ENCODE measurements at regions not wholly inside any gene's neighbourhood (a gene's known extent, or its start where the extent isn't known, plus 50 kb on each side); places are given as distances from the start of the nearest gene placed in this dataset.

DNA sequence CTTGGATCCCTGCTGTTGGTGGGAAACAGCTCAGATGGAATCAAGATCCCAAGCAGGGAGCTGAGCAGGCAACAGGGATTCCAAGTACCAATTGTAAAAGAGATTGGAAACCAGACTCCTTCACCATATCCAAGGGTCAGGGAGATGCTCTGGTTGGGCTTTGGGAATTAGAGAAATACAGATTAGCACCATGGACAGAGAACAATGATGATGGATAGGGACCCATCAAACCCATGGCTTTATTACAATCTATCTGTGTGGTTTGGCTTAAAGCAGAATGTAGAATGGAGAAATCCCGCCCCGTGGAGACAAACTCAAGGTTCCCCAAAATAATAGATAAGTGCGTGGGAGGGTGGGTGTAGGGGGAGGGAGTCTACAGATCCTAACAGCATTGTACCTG is 120.7 kb upstream of the CSF3R start:
- DNase-seq, result no peak

DNA sequence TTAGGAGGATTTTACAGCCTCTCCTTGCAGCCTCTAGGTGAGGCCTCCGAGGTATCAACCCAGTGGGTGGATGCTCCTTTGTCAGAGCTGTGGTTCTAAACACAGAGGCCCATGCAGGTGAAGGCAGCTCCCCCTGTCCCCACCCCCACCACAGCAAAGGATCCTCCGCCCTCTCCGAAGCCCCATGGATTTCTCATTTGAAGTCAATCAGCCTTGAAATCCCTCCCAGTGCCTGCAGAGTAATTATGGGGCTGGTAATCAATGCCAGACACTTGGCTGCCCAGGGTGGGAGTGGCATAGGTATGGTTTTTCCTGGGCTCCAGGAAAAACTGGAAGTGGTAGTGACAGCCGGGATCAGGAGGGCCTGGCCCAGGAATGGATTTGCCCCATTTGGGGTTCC is 119.5 kb upstream of the CSF3R start:
- peak; percentile 19 for DNase-seq

DNA sequence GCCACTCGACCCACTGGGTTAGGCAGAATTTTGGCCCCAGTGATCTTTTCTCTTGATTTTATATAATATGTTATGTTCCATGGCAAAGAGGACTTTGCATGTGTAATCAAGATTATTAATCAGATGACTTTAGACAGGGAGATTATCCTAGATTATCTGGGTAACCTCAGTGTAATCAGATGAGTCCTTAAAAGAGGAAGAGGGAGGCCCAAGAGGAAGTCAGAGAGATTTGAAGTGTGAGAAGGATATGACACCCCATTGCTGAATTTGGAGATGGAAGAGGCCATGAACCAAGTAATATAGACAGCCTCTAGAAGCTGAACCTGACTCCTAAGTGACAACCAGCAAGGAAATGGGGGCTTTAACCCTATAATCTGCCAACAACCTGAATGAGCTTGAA is 117.1 kb upstream of the CSF3R start:
- DNase-seq, result no peak

DNA sequence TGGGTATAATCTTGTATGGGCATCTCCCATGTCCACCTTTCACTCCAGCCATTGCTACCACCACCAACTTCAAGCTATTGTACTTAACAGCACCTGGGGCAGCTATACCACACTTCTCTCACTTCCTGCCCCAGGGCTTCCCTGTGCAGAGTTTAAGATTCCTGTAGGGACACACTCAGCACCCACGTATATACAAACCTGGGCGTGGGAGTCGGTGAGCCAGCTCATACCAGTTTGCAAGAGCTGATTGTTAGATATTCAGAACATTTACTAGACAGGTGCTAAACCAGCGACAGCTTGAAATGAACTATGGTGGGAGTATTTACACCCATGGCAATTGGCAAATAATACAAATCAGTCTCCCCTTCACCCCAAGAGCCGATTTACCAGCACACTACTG is 114.8 kb upstream of the CSF3R start:
- no peak for DNase-seq

DNA sequence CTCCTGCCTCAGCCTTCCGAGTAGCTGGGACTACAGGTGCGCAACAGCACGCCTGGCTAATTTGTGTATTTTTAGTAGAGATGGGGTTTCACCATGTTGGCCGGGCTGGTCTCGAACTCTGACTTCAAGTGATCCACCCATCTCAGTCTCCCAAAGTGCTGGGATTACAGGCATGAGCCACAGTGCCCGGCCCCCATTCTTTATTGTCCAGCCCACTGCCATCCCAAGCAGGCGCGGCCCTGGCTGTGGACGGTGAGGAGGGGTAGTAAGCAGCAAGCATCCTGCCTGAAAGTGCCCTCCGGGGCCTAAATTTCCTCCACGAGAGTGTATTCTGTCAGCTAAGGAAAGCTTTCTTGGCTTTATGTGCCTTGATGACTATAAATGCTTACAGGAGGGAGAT is 113.2 kb upstream of the CSF3R start:
- DNase-seq, result no peak

DNA sequence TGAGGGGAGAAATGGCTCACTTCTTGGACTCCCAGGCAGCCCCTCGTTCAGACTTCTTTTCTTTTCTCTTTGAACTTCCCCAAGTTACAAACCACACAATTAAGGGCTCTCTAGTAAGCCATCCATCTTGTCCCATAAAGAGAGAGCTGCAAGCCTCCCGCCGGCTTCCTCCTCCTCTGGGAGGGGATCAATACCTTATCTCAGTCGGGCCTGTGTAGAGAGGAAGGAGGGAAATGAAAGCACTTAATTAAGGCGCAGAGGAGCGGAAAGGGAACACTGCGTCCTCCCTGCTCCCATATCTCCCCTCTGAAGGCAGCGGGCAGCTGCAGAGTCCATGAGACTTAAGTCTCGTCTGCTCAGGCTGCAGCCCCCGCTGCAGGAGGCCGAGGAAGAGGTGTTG is 112.6 kb upstream of the CSF3R start:
- no peak for DNase-seq

DNA sequence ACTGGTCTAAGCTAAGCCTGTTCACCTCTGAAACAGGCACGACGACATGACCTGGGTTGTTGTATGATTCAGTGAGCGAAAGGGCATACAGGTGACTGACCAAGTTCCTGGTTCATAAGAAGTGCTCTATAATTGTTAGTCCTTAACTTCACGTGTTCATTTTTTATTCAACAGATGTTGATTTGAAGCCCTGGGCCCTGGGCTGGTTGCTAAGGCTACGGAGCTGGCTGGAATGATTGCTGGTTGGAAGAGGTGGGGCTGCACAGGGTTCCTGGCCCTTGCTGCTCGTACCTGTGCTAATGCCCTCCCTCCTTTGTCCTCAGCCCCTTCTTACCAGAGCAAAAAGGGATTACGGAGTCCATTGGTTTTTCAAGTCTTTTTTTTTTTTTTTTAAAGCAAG is 111.3 kb upstream of the CSF3R start:
- peak; percentile 64 for DNase-seq

DNA sequence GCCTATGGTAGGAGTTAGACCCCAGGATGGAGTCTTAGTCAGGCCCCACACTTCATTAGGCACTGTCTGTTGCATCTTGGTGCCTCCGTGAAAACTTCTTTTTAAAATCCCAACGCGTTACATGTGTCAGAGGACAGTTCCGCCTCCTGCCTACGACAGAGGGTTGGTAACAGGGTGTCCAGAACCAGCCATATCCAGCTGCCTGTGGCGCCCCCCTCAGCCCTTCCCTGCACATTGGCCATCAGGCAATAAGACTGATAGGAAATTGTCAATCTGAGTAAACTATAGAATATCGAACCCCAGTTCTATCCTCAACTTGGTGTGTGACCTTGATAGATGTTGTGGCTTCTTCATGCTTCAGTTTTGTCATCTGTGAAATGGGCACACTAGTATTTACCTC is 108.6 kb upstream of the CSF3R start:
- no peak for DNase-seq

DNA sequence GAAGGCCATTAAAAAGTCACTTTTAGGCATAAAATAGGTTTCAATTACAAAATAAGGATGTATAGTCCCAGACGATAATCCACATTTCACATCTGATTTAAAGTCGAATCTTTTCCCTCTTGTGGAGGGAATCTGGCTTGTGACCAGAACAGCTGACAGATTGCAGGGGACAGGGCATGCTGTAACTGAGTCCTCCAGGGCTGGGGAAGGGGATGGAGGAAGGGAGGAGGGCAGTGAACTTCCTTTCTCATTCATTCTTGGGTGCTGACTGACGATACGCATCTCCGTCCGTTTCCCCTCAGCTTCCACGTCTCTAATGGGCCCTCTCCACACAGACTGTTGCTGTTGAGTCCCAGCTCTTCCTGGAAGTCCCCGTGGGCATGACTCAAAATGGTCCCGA is 108.1 kb upstream of the CSF3R start:
- DNase-seq, result no peak

DNA sequence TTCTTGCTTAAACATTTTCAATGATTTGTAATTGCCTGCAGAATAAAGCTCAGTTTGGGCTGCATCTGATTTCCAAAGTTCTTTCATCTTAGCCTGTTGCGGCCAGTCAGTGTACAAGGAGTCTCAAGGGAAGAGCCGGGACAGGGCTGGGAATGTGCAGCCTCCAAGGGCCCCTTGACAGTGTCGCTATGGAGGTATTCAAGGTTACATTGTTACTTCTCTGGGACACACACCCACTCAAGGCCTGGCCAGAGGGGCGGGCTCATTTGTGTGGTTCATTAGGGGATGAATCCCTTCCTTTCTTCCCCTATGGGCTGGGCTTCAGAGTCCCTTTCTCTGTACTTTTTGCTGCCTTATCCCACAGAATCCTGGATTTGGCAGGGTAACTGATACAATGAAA is 107.6 kb upstream of the CSF3R start:
- no peak for DNase-seq

DNA sequence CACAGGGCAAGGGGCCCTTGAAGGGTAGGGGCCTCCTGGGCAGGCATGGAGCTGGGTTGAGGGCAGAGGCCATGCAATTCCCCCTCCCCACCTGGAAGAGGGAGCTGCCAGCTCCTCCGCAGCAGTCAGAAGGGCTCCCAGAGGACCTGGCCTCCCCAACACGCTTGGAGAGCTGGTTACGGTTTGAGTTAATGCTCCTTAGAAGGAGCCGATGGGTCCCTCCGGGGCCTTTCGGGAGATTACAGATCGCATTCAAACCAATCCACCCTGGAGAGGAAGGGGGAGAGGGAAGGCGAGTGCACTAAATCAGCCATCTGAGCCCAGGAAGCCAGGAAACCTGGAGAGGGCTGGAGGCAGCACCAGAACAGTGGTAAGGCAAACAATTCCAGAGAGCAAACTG is 106.3 kb upstream of the CSF3R start:
- DNase-seq, result no peak

DNA sequence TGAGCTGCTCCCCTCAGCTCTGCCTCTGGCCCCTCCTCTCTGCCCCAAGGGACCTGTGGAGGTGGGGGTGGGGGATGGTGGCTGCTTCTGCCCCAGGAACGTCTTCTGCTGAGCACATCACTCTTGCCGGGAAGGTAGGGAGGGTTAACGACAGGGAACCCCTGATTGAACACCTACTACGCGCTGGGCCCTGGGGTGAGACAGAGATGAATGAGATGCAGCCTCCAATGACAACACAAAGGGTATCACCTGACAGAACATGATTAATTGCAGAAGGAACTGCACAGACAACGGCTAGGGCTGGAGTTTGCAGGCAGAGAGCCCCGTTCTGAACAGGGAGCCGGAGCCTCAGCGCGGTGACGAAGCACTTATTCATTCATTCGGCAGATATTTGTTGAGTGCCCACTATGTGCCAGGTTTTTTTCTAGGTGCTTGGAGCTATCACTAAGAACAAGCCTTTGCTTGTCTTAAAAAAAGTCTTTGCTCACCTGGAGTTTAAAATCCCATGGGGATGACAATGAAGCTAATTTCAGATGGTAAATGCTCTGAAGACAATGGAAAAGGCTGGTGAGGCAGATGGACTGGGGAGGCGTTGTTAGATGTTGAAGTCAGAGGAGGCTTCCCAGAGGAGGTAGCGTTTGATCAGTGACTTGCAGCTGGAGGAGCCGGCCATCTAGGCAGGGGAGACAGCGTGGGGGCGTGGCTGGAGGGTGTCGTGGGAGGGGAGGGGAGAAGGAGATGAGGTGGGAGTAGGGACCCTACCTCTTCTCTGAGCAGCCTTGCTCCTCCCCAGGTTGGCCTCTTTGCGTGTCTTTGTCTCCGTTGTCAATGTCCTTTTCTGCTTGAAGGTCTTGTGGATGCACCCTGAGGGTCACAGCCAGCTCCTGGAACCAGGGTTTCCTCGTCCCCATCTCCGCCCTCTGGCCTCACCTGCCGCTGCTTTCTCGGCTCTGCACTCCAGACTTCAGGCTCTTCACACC is 103.1 kb upstream of the CSF3R start:
- peak; percentile 1 for DNase-seq

DNA sequence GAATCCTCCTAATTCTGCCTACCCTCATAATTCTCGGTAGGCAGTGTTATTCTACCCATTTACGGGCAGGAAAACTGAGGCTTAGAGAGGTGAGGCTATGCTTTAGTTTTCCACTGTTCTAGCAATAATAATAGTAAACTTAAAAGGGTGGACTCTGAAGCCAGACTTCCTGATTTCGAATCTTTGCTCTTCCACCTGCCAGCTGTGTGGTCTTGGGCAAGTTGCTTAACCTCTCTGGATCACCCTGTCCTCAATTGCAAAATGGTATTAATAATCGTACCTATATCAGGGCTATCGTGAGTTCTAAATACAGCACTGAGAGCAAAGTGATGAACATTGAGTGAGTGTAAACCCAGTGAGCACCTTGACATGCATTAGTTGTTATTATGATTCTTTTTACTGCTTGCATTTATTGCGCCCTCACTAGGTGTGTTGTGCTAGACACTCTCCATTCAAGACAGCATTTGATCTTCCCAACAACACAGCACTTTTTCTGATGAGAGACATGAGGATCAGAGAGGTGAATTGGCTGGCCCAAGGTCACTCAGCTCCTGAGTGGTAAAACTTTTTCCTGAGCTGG is 102.3 kb upstream of the CSF3R start:
- no peak for DNase-seq

DNA sequence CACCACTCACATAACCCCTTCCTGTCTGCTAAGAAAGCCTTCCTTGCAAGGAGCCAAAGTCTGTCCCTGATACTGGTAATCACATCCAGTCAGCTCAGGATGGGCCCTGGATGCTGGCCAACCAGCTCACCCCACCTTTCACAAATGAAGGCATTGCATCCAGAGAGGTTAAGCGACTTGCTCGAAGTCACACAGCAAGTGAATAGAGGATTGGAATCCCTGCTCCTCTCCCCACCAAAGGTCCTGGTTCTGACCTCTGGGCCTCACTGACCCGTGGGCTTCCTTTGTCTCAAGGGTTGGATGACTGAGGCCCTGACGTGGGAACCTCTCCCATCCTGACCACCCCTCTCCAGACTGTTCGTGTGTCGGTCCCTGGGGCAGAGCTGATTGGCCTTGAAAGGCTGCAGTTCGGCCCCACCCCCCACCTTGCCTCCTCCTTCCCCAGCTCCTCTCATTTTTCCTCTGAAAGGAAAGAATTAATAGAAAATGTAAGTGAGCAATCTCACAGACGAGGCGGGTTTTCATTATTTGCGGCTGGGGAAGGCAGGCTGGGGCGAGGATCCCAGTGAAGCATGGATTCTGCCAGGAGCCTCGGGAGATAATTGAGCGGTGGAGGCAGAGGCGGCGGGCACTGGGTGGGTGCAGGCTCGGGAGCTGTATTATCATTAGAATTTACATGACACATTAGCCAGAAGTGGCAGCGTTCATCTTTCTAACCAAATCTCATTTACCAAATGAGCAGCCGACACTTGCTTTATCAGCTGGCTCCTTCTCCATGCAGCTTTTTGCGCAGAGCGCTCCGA is 101.5 kb upstream of the CSF3R start:
- DNase-seq, result no peak

DNA sequence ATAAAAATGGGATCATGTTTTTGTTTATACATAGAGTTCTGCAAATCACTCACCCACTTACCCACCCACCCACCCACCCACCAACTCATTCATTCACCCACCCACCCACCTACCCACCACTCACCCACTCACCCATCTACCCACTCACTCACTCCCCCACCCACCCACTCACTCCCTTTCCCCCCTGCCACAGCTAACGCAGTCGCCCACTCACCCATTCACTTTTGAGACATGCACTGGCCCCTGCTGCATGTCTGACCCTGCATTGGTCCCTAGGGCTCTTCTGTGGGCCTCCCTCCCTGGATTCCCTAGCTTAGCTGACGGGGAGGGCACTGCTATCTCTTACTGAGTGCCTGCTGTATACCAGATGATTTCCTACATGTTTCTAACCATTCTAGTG is 100.4 kb upstream of the CSF3R start:
- no peak for DNase-seq

DNA sequence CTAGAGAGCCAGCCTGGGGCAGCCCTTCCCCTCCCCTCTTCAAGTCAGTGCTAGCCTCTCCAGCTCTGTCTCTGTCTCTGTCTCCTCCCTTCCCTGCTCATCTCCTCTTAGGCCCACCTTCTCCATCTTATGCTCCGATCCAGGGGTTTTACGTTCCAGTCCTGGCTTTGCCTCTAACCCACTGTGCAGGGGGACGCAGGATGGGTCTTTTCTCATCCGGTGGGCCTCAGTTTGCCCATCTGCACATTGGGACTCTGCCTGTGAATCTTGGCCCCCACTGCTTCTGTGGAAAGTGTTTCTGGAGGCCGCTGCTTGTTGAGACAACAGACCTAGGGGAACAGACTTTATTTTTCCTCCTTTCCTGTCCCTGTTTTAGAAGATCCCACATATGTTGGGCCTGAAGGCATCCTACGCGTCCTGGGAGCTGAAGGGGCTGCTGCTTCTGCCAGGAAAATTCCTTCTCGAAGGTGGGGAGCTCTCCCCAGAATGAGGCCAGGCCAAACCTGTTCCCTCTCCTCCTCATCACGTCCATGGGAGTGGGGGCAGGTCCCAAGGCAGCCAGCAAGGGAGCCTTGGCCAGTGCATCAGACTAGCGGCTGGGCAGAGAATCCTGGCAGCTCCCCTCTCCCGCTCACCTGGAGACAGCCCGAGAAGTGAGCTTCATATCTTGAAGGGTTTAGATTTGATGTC is 99.5 kb upstream of the CSF3R start:
- DNase-seq, result no peak

DNA sequence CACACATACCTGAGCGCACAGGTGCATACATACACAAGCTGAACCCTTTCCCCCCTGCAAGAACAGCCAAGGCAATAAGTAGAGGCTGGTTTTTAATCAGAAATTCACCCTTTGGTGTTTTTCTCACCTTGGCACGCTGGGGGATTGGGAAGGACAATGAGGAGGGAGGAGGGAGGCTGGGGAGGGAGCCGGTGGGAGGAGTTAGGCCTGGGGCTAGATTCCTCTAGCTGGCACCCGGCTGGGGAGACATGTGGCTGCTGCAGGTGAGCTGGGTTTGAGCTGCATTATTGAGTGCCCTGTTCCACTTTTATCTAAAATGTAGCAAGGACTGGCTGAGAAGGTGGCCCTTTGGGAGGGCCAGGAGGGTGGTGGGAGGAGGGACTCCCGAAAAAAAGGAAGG is 97.8 kb upstream of the CSF3R start:
- DNase-seq, result no peak

DNA sequence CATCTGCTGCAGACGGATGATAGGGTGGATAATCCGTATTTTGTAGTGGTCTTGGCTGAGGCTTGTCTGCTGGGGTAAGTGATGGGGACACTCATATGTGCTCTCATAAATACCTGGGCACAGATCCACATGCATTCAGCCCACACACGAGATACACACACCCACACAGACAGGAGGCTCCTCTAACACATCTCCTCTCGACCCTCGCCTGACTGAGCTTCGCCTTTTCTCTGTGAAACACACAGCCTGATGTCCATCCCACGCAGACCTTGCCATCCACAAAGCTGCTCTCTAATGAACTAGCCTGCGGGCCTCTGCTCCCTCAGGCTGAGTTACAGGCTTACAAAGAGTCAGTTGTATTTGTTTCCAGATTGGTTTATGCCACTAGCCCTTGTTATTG is 96.3 kb upstream of the CSF3R start:
- no peak for DNase-seq

DNA sequence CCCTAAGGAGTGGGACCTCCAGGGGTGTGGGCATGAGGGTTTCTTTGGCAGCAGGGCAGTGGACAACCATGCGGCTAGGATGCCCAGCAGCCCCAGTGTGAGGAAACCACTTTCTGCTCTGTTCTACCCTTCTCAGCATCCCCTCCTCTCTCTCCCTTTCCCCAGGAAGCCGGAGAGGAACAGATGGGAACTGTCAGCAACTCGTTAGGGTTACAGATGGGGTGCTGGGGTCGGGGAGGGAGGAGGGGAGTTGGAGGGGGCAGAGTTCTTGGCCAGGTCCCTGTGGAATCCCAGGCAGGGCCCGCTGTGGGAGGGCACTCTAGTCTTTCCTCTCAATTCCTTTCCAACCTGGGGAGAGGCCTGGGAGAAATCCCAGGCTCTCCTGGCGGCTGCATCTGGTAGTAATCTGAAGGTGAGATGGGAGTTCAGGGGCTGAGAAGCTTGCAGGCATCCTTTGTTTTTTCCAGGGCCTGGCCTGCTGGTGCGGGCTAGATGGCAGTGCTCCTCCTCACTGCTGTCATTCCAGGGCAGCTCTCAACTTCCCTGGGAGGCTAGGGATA is 93.9 kb upstream of the CSF3R start:
- DNase-seq, result no peak

DNA sequence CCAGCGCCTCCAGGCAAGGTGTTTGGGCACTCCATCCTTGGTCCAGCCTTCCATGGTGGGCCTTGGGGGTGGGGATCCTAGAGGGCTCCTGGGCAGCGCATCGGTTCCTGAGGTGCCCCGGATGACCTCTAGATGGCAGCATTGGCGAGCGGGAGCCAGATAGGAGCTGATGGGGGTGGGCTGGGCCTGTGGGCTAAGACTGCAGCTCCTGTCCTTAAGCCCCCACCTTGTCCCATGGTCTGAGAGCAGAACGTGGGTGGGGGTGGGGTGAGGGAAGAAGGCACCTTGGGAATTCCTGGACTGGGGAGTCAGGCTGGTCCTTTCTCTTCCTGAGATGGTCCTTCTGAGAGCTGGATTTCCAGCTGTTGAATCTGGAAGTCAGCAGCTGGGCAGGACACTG is 93.4 kb upstream of the CSF3R start:
- peak; percentile 38 for DNase-seq

DNA sequence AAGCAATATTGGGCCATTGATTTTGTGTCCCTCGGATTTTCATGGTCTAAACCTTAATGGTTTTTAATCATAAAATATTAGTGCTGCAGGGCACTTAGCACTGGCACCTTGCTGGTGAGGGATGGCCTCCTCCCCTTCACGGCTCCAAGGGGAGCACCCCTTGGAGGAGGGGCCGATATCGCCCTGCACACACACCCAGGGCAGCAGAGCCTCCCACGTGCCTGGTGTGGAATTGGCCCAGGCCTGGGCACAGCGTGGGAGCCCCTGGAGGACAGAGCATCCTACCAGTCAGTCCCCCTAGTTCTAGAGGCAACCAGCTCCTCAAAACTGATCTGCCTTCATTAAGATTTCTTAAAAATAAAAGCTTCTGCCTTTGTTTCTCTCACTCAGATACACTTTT is 90.7 kb upstream of the CSF3R start:
- DNase-seq, result no peak

DNA sequence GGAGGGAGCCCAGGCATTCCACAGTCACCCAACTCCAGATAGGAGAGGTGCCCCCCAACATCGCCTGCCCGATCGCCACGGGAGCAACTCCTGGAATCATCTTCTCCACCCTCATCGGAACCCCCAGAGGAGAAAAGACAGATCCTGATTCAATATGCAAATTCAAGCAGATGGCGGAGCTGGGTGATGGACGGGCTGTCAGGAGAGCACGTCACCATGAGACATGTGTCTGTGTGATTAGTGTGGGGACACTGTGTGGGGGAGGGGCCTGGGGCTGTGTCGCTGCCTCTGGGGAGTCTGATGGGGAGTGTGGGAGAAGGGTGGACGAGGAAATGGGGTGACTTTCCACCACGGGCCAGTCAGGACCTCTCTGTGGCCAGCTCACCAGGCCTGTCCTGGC is 90.2 kb upstream of the CSF3R start:
- no peak for DNase-seq

DNA sequence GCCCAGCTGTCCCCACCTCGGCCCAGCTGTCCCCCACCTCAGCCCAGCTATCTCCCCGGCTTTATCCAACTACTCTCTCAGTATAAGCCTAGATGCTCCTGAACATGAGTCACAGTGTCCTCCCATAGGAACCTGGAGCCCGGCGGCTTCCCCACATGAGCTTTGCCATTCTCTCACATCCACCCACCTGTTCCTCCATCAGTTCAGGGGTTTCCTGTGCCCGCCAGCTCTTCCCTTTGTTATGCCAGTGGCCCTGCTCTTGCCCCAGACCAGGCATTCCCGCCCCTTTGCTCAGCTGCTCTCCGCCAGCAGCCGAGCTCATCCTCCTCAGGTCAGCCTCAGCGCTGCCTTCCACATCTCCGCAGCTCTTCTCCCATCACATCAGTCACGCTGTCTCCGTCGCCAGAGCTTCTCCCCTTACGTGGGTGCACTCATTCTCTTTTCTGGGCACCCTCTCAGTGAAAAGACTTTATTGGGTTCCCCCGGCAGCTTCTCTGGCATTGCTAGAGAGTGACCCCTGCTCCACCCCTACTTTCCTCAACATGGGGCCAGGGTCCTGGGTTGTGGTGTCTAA is 89.5 kb upstream of the CSF3R start:
- no peak for DNase-seq
